H9 (cell line): ENCODE measurements at regions not wholly inside any gene's neighbourhood (a gene's known extent, or its start where the extent isn't known, plus 50 kb on each side); places are given as distances from the start of the nearest gene placed in this dataset.

Experiments
- DNase-seq: peaks from one replicate; pipeline ENCODE4 v3.0.0-alpha.2; 2017
- H2AFZ ChIP-seq: one replicate; pipeline ENCODE4 v1.6.1; 2013; ENCODE audit warnings: mild to moderate bottlenecking, low read length, control low read depth, moderate library complexity
- H2AK5ac ChIP-seq: 2 replicates; pipeline ENCODE4 v1.6.1; 2013; ENCODE audit warnings: low read length, control low read depth, mixed read lengths; ENCODE audit not compliant: insufficient read length
- H2BK120ac ChIP-seq: one replicate; pipeline ENCODE4 v1.6.1; 2013; ENCODE audit warnings: low read depth, mild to moderate bottlenecking, low read length, control low read depth, inconsistent platforms; ENCODE audit not compliant: poor library complexity, severe bottlenecking
- H2BK12ac ChIP-seq: 2 replicates; pipeline ENCODE4 v1.6.1; 2013; ENCODE audit warnings: low read length, control low read depth, mixed read lengths, low read depth; ENCODE audit not compliant: insufficient read length
- H2BK15ac ChIP-seq: 2 replicates; pipeline ENCODE4 v1.6.1; 2013; ENCODE audit warnings: low read depth, low read length, control low read depth
- H2BK20ac ChIP-seq: one replicate; pipeline ENCODE4 v1.6.1; 2013; ENCODE audit warnings: low read depth, mild to moderate bottlenecking, low read length, control low read depth, inconsistent platforms; ENCODE audit not compliant: poor library complexity, severe bottlenecking
- H2BK5ac ChIP-seq: 2 replicates; pipeline ENCODE4 v1.6.1; 2013; ENCODE audit warnings: low read length, control low read depth, mixed read lengths; ENCODE audit not compliant: insufficient read length
- H3K14ac ChIP-seq: 2 replicates; pipeline ENCODE4 v1.6.1; 2013; ENCODE audit warnings: low read length, control low read depth; ENCODE audit not compliant: insufficient read depth
- H3K18ac ChIP-seq: 2 replicates; pipeline ENCODE4 v1.6.1; 2013; ENCODE audit warnings: low read depth, mild to moderate bottlenecking, mixed read lengths, low read length, control low read depth; ENCODE audit not compliant: insufficient read length
- H3K23ac ChIP-seq: 2 replicates; pipeline ENCODE4 v1.6.1; 2013; ENCODE audit warnings: low read length, control low read depth, mixed read lengths, low read depth; ENCODE audit not compliant: insufficient read length
- H3K23me2 ChIP-seq: 2 replicates; pipeline ENCODE4 v1.6.1; 2013; ENCODE audit warnings: low read depth, mild to moderate bottlenecking, mixed read lengths, low read length, control low read depth; ENCODE audit not compliant: insufficient read length, poor library complexity, severe bottlenecking
- H3K27ac ChIP-seq: 2 replicates; pipeline ENCODE4 v1.5.1; 2013; ENCODE audit warnings: low read length, control low read depth, mixed read lengths, low read depth; ENCODE audit not compliant: insufficient read length
- H3K27me3 ChIP-seq: 2 replicates; pipeline ENCODE4 v1.6.1; 2013; ENCODE audit warnings: low read length, control low read depth, inconsistent platforms; ENCODE audit not compliant: insufficient read depth
- H3K4ac ChIP-seq: 2 replicates; pipeline ENCODE4 v1.6.1; 2013; ENCODE audit warnings: low read depth, mild to moderate bottlenecking, control low read depth, inconsistent platforms, low read length, moderate library complexity
- H3K4me1 ChIP-seq: 2 replicates; pipeline ENCODE4 v1.6.1; 2013; ENCODE audit warnings: low read length, control low read depth, inconsistent platforms; ENCODE audit not compliant: insufficient read depth
- H3K4me2 ChIP-seq: 2 replicates; pipeline ENCODE4 v1.6.1; 2013; ENCODE audit warnings: low read length, control low read depth, mixed read lengths; ENCODE audit not compliant: insufficient read length, insufficient read depth
- H3K56ac ChIP-seq: 2 replicates; pipeline ENCODE4 v1.6.1; 2013; ENCODE audit warnings: low read depth, mild to moderate bottlenecking, mixed read lengths, low read length, control low read depth; ENCODE audit not compliant: insufficient read length
- H3K79me1 ChIP-seq: 2 replicates; pipeline ENCODE4 v1.6.1; 2013; ENCODE audit warnings: low read depth, mild to moderate bottlenecking, moderate library complexity, low read length, control low read depth, inconsistent platforms; ENCODE audit not compliant: insufficient read depth, poor library complexity, severe bottlenecking
- H3K79me2 ChIP-seq: 2 replicates; pipeline ENCODE4 v1.6.1; 2013; ENCODE audit warnings: low read length, control low read depth, inconsistent platforms; ENCODE audit not compliant: insufficient read depth
- H3K9ac ChIP-seq: 2 replicates; pipeline ENCODE4 v1.6.1; 2013; ENCODE audit warnings: low read length, control low read depth, mixed read lengths; ENCODE audit not compliant: insufficient read length; ENCODE audit errors: extremely low read depth
- H3K9me3 ChIP-seq: one replicate; pipeline ENCODE4 v1.6.1; 2013; ENCODE audit warnings: low read depth, low read length, inconsistent platforms; ENCODE audit not compliant: control insufficient read depth
- H3T11ph ChIP-seq: one replicate; pipeline ENCODE4 v1.6.1; 2013; ENCODE audit warnings: mild to moderate bottlenecking, low read length, control low read depth, inconsistent platforms
- H4K20me1 ChIP-seq: one replicate; pipeline ENCODE4 v1.6.1; 2013; ENCODE audit not compliant: control insufficient read depth, insufficient read length, insufficient read depth
- H4K5ac ChIP-seq: 2 replicates; pipeline ENCODE4 v1.6.1; 2013; ENCODE audit warnings: low read depth, mild to moderate bottlenecking, mixed read lengths, low read length, control low read depth; ENCODE audit not compliant: insufficient read length
- H4K8ac ChIP-seq: replicated peaks from 2 replicates; pipeline ENCODE4 v1.6.1; 2013; ENCODE audit warnings: low read length, control low read depth, mixed read lengths, low read depth; ENCODE audit not compliant: insufficient read length
- H4K91ac ChIP-seq: 2 replicates; pipeline ENCODE4 v1.6.1; 2013; ENCODE audit warnings: low read depth, mild to moderate bottlenecking, moderate library complexity, mixed read lengths, low read length, control low read depth; ENCODE audit not compliant: insufficient read length
- H3K27ac Mint-ChIP-seq, 3 experiments: 2 replicates in 2 of 3; 3 replicates in 1 of 3; pipeline ENCODE4 v1.8.0; 2020 to 2021; ENCODE audit warnings: mixed read lengths in 3 of 3, mild to moderate bottlenecking in 1 of 3, moderate library complexity in 1 of 3
- H3K27me3 Mint-ChIP-seq: 2 replicates; pipeline ENCODE4 v1.8.0; 2021; ENCODE audit warnings: low read depth, mild to moderate bottlenecking, moderate library complexity, mixed read lengths
- H3K36me3 Mint-ChIP-seq, 3 experiments: 2 replicates in 2 of 3; 3 replicates in 1 of 3; pipeline ENCODE4 v1.8.0; 2020 to 2021; ENCODE audit warnings: low read depth in 3 of 3, mixed read lengths in 3 of 3; ENCODE audit not compliant: insufficient read depth in 1 of 3
- H3K4me1 Mint-ChIP-seq, 2 experiments: 2 replicates each; pipeline ENCODE4 v1.8.0; 2020; ENCODE audit warnings: mixed read lengths in 2 of 2
- H3K4me3 Mint-ChIP-seq, 2 experiments: 2 replicates in 1 of 2; 3 replicates in 1 of 2; pipeline ENCODE4 v1.8.0; 2020 to 2021; ENCODE audit warnings: mild to moderate bottlenecking in 2 of 2, mixed read lengths in 2 of 2, moderate library complexity in 1 of 2
- H3K9me3 Mint-ChIP-seq, 2 experiments: 2 replicates in 1 of 2; 3 replicates in 1 of 2; pipeline ENCODE4 v1.8.0; 2020; ENCODE audit warnings: mild to moderate bottlenecking in 2 of 2, mixed read lengths in 2 of 2, moderate library complexity in 1 of 2
- CTCF ChIP-seq: fragments of 200-600 bp; sonication (generic); conservative IDR thresholded peaks from 3 replicates; pipeline ENCODE4 v1.8.0; 2021; ENCODE audit warnings: antibody characterized with exemption, mild to moderate bottlenecking
- WGBS: extraction: QIAGEN DNeasy Blood & Tissue Kit; methylation state at CpG from one replicate; pipeline ENCODE4 v1.1.7; 2013; ENCODE audit warnings: missing lambda C conversion rate, low lambda C conversion rate, mixed read lengths; ENCODE audit not compliant: insufficient read length; ENCODE audit errors: extremely low coverage; 5-methylcytosine and 5-hydroxymethylcytosine counted together

- Histone ChIP-seq H2BK15ac (no peak overlapping the region), H2BK5ac (no peak overlapping the region), H4K5ac (no peak overlapping the region), H3K9me3 (no peaks in the 10 kb centered on the region), H3K14ac (no peak overlapping the region), H3K4me1 (0 out of 2 replicates have a peak, but pooled peaks cover 2% of the 10 kb centered on the region), H3K56ac (no peak overlapping the region), H2BK12ac (no peak overlapping the region), H3T11ph (no peak overlapping the region), H2BK120ac (no peak overlapping the region), H3K27me3 (no peaks in the 10 kb centered on the region), H4K20me1 (no peaks in the 10 kb centered on the region), H3K79me1 (no peaks in the 10 kb centered on the region), H3K23me2 (no peaks in the 10 kb centered on the region), H3K4me2 (no peak overlapping the region), H3K23ac (no peak overlapping the region), H4K91ac (no peak overlapping the region), H3K27ac (no peak overlapping the region), H2BK20ac (no peak overlapping the region), H2AFZ (no peak overlapping the region), H4K8ac (no peak overlapping the region), H3K4ac (no peak overlapping the region), H2AK5ac (no peak overlapping the region), H3K79me2 (no peaks in the 10 kb centered on the region), H3K9ac (no peak overlapping the region), H3K18ac (no peak overlapping the region)
- Mint-ChIP-seq H3K27ac (no peak overlapping the region), H3K36me3 (no peaks in the 10 kb centered on the region), H3K9me3 (no peaks in the 10 kb centered on the region), H3K27me3 (no peaks in the 10 kb centered on the region), H3K4me1 (peaks cover 9 to 13% of the 10 kb centered on the region in 2 experiments), H3K4me3 (no peak overlapping the region)
- no peak for TF ChIP-seq CTCF
- no peak for DNase-seq
- WGBS: no CpG with 5 or more reads among the region's 4 CpGs
These were observed 170.0 kb downstream of the SMIM20 start for GRCh38 chr4:26083987-26084386.
